Esophagus squamous epithelium (tissue), 5 donors: ENCODE measurements at regions not wholly inside any gene's neighbourhood (a gene's known extent, or its start where the extent isn't known, plus 50 kb on each side); places are given as distances from the start of the nearest gene placed in this dataset.

ENCODE experiments used
- DNase-seq: peaks from one replicate; lab custom pipeline; 2025; lab: John Stamatoyannopoulos, UW
- H3K27ac ChIP-seq, 4 donors: fragments of 200-600 bp; sonication (generic); one replicate each; pipeline ENCODE4 v1.5.1; 2016 to 2019; ENCODE audit warnings: mild to moderate bottlenecking in 1 of 4
- H3K27me3 ChIP-seq, 4 donors: fragments of 200-600 bp; sonication (generic); 1 replicate in 3 of 4; 2 replicates in 1 of 4; pipeline versions ENCODE4 v1.5.1 to v1.6.0; 2017 to 2021; ENCODE audit warnings: antibody characterized with exemption in 1 of 4
- H3K36me3 ChIP-seq, 3 donors: fragments of 200-600 bp; sonication (generic); one replicate each; pipeline ENCODE4 v1.5.1; 2016 to 2019
- H3K4me1 ChIP-seq, 3 donors: fragments of 200-600 bp; sonication (generic); one replicate each; pipeline ENCODE4 v1.5.1; 2017 to 2019
- H3K4me3 ChIP-seq, 4 donors: fragments of 200-600 bp; sonication (generic); 1 replicate in 3 of 4; 2 replicates in 1 of 4; pipeline ENCODE4 v1.5.1; 2016 to 2019; ENCODE audit warnings: mild to moderate bottlenecking in 2 of 4, moderate library complexity in 1 of 4
- H3K9me3 ChIP-seq, 3 donors: fragments of 200-600 bp; sonication (generic); one replicate each; pipeline ENCODE4 v1.5.1; 2016 to 2019
- POLR2A ChIP-seq, 4 donors: fragments of 450-650 bp; IDR thresholded peaks; one replicate each; pipeline ENCODE4 v1.6.1; 2017; ENCODE audit warnings: antibody characterized with exemption in 4 of 4, mild to moderate bottlenecking in 4 of 4, moderate library complexity in 3 of 4
- WGBS, 2 donors: methylation state at CpG; one replicate each; pipeline ENCODE4 v1.1.5; 2018; 5-methylcytosine and 5-hydroxymethylcytosine counted together
- intact Hi-C: fragments of 100-400 bp; cut with DNase I; formaldehyde crosslinking; loops from one replicate; pipeline ENCODE4 v1.15.0; 2022
- TF ChIP-seq, protein P1 (sequence below), 6 experiments: fragments of 450-650 bp in 4 of 6; fragments of 200-600 bp in 2 of 6; sonication (generic) in 2 of 6; IDR thresholded peaks; one replicate each; pipeline ENCODE4 v1.5.1; 2016 to 2019; ENCODE audit warnings: antibody characterized with exemption in 6 of 6, mild to moderate bottlenecking in 4 of 6, moderate library complexity in 4 of 6
- donor health status: DM: yes; HTN: yes; CAD: no.

DNA sequence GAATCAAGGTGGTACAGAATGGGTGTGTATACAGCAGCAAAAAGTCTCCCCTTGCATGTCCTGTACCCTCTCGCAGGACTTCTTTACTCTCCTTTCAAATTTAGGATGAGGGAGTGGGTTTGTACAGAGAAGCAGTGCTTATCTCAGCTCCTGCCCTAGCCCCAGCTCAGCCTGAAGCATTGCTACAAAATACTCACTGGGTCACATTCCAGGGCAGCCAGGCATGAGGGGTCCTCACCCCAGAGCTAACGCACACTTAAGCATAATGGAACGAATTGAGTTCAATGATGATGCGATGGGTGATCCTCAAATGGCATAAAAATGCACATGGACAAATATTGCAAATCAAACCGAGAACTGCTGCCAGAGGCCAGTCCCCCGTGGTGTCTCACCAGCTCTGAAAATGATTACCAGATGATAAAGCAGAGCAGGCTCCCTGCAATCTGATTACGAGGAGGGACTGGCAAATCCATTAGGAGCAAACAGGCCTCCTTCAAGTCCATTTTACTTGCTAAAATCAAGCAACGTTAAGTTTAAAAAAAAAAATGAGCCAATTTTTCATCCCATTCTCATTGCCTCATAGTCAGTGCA, 231.6 kb upstream of the TAS2R1 start:
- no peak for DNase-seq
- Histone ChIP-seq H3K4me3 (no peak overlapping the region), H3K9me3 (peaks cover 0 to 28% (median 0%) of the 10 kb centered on the region in 3 donors), H3K4me1 (no peaks in the 10 kb centered on the region), H3K36me3 (no peaks in the 10 kb centered on the region), H3K27ac (no peak overlapping the region), H3K27me3 (no peaks in the 10 kb centered on the region)
- intact Hi-C loops, result no loop called here
- no peak for TF ChIP-seq POLR2A (IDR thresholded peaks at IDR 0.05)
- TF ChIP-seq, protein P1, sequence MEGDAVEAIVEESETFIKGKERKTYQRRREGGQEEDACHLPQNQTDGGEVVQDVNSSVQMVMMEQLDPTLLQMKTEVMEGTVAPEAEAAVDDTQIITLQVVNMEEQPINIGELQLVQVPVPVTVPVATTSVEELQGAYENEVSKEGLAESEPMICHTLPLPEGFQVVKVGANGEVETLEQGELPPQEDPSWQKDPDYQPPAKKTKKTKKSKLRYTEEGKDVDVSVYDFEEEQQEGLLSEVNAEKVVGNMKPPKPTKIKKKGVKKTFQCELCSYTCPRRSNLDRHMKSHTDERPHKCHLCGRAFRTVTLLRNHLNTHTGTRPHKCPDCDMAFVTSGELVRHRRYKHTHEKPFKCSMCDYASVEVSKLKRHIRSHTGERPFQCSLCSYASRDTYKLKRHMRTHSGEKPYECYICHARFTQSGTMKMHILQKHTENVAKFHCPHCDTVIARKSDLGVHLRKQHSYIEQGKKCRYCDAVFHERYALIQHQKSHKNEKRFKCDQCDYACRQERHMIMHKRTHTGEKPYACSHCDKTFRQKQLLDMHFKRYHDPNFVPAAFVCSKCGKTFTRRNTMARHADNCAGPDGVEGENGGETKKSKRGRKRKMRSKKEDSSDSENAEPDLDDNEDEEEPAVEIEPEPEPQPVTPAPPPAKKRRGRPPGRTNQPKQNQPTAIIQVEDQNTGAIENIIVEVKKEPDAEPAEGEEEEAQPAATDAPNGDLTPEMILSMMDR (IDR thresholded peaks at IDR 0.05), result no peak
- 39 to 42% methylated on average over 8 of the region's 8 CpGs for WGBS, 2 donors

DNA sequence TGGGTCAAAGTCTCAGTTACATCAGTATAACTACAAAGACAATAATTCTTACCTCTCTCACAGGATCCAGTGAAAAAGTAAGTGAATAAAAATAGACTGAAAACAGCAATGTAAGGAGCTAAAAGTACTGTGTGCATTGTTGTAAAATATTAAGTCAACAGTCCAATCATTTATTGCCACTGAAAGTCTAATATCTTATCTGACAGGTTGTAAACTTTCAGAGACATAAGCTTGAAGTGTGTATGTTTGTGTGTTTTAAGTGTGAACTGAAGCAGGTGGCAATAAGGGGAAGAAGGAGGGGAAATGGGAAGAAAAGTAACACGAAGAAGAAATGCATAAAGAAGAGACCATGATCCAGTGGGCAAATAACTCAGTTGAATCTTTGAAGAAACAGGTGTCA, 229.7 kb upstream of the TAS2R1 start:
- Histone ChIP-seq H3K4me1 (no peaks in the 10 kb centered on the region), H3K4me3 (no peak overlapping the region), H3K27me3 (no peaks in the 10 kb centered on the region), H3K9me3 (peaks cover 0 to 9% (median 0%) of the 10 kb centered on the region in 3 donors), H3K36me3 (no peaks in the 10 kb centered on the region), H3K27ac (no peak overlapping the region)
- 21 to 41% methylated on average over 1 of the region's 1 CpG for WGBS, 2 donors
- DNase-seq, result no peak
- TF ChIP-seq, protein P1 (IDR thresholded peaks at IDR 0.05), result no peak
- no peak for TF ChIP-seq POLR2A (IDR thresholded peaks at IDR 0.05)
- intact Hi-C loops, result no loop called here

DNA sequence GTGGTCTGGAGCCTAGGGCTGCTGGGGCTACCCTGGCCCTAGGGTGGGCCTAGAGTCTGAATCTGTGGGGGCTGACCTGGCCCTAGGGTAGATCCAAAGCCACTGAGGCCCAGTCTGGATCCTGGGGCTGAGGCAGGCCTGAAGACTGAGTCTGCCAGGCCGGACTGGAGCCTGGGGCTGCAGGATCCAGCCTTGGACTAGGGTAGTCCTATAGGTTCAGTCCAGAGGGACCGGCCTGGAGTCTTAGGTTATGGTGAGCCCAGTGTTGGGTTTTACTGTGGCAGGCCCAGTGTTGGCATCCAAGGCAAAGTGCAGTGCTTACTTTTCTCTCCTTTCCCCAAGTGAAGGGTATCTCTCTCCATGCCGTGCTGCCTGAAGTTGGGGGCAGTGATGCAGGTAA, 227.9 kb upstream of the TAS2R1 start:
- 50% methylated on average over 1 of the region's 3 CpGs; no CpG with 5 or more reads in 1 of the 2 donors for WGBS, 2 donors
- Histone ChIP-seq H3K36me3 (no peaks in the 10 kb centered on the region), H3K27ac (no peak overlapping the region), H3K27me3 (no peaks in the 10 kb centered on the region), H3K4me1 (no peaks in the 10 kb centered on the region), H3K4me3 (no peak overlapping the region), H3K9me3 (peaks cover 0 to 6% (median 0%) of the 10 kb centered on the region in 3 donors)
- TF ChIP-seq POLR2A (IDR thresholded peaks at IDR 0.05), result no peak
- intact Hi-C loops, result no loop called here
- DNase-seq, result no peak

DNA sequence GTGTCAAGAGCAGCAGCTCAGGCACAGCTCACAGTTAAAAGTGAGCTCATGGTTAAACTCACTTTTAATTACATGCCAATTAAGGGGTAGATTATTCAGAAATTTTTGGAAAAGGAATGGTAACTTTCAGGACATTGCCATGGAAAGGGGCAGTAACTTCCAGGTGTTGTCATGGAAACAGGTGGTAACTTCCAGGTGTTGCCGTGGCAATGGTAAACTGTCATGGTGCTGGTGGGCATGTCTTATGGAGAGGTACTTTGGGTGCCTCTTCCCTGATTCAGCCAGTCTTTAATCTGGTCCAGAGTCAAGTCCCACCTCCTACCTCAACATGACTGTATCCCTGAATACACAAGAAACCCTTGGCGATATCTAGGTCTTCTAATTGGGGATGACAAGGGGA, 223.2 kb upstream of the TAS2R1 start:
- intact Hi-C loops, result no loop called here
- H3K36me3 ChIP-seq, result no peaks in the 10 kb centered on the region
- H3K27ac ChIP-seq, result no peak overlapping the region
- H3K4me1 ChIP-seq, result no peaks in the 10 kb centered on the region
- DNase-seq, result no peak
- 88 to 94% methylated on average over 2 of the region's 2 CpGs for WGBS, 2 donors
- no peak overlapping the region for H3K4me3 ChIP-seq
- peaks cover 0 to 6% (median 0%) of the 10 kb centered on the region in 3 donors for H3K9me3 ChIP-seq
- TF ChIP-seq POLR2A (IDR thresholded peaks at IDR 0.05), result no peak
- TF ChIP-seq, protein P1 (IDR thresholded peaks at IDR 0.05), result no peak
- no peaks in the 10 kb centered on the region for H3K27me3 ChIP-seq

DNA sequence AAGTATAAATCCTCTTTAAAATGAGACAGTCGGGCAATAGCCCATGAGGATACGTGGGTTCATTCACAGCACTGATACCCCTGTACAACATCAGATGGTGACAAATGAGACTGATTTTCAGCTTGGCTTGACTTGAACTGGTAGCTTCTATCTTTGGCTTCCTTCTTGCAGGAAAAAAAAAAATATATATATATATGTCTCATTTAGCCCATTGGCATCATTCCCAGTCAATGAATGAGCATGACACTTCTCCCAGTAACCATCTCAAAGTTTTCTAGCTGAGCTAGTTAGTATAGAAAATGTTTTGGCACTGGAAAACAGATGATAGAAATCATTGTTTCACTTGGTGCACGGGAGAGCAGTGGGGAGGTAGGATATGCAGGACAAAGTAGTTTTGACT, 222.5 kb upstream of the TAS2R1 start:
- TF ChIP-seq, protein P1 (IDR thresholded peaks at IDR 0.05), result no peak
- TF ChIP-seq POLR2A (IDR thresholded peaks at IDR 0.05), result no peak
- no peaks in the 10 kb centered on the region for H3K27me3 ChIP-seq
- no peak for DNase-seq
- no peak overlapping the region for H3K27ac ChIP-seq
- no peaks in the 10 kb centered on the region for H3K36me3 ChIP-seq
- intact Hi-C loops, result no loop called here
- no peak overlapping the region for H3K4me3 ChIP-seq
- H3K9me3 ChIP-seq, result peaks cover 0 to 1% (median 0%) of the 10 kb centered on the region in 3 donors
- no peaks in the 10 kb centered on the region for H3K4me1 ChIP-seq
- 45 to 55% methylated on average over 3 of the region's 3 CpGs for WGBS, 2 donors
